ENCODE measurements at regions not wholly inside any gene's neighbourhood (a gene's known extent, or its start where the extent isn't known, plus 50 kb on each side); places are given as distances from the start of the nearest gene placed in this dataset.

GRCh38 chr5:116343961-116344360, 230.7 kb downstream of the SEMA6A start:
- Histone ChIP-seq H3K4me1 (ENCODE audit: control insufficient read depth in 1 of 2, insufficient read depth in 2 of 2, low read length in 2 of 2) (no peaks in the 10 kb centered on the region), H3K79me2 (ENCODE audit: insufficient read depth, low read length) (no peaks in the 10 kb centered on the region), H3K27ac (ENCODE audit: low read depth in 1 of 2, low read length in 2 of 2) (no peak overlapping the region), H3K9ac (ENCODE audit: insufficient read depth, low read length, poor library complexity, severe bottlenecking) (no peak overlapping the region), H4K20me1 (ENCODE audit: insufficient read depth, low read length) (no peaks in the 10 kb centered on the region), H2AFZ (ENCODE audit: insufficient read depth, low read depth, low read length, poor library complexity, severe bottlenecking) (no peak overlapping the region), H3K36me3 (replicated peaks in 1 of 2; ENCODE audit: control insufficient read depth in 1 of 2, insufficient read depth in 2 of 2, low read length in 2 of 2) (peaks cover 0 to 14% of the 10 kb centered on the region in 2 donors), H3K27me3 (ENCODE audit: control insufficient read depth in 2 of 2, insufficient read depth in 2 of 2, low read length in 2 of 2) (no peaks in the 10 kb centered on the region), H3K9me3 (replicated peaks in 1 of 2; ENCODE audit: control insufficient read depth in 1 of 2, insufficient read depth in 1 of 2, low read length in 2 of 2) (peaks cover 12 to 21% of the 10 kb centered on the region in 2 donors), H3K4me3 (replicated peaks in 1 of 3; ENCODE audit: low read depth in 2 of 3, low read length in 3 of 3) (no peak overlapping the region), H3K4me2 (replicated peaks; ENCODE audit: extremely low read depth, low read length, poor library complexity, severe bottlenecking) (no peak overlapping the region)
- H3K9me3 Mint-ChIP-seq: peaks cover 12 to 22% (median 17%) of the 10 kb centered on the region in 7 donors
- peaks cover 11% of the 10 kb centered on the region for H3K4me1 Mint-ChIP-seq
- WGBS (ENCODE audit: insufficient coverage): no CpG with 5 or more reads among the region's 4 CpGs
- no peak for TF ChIP-seq CTCF (IDR thresholded peaks at IDR 0.05)
- intact Hi-C loops (cut with micrococcal nuclease): no loop called here
- H3K4me3 Mint-ChIP-seq: no peak overlapping the region
- peaks cover 0 to 2% (median 0%) of the 10 kb centered on the region in 3 donors for H3K27me3 Mint-ChIP-seq (ENCODE audit: low read depth in 3 of 3)
- peak overlapping the region in 2 of 7 donors; percentile 9 to 74 for H3K27ac Mint-ChIP-seq
- peaks cover 10 to 14% of the 10 kb centered on the region in 2 donors for H3K36me3 Mint-ChIP-seq
- DNase-seq: no peak
